ENCODE measurements at regions not wholly inside any gene's neighbourhood (a gene's known extent, or its start where the extent isn't known, plus 50 kb on each side); places are given as distances from the start of the nearest gene placed in this dataset.

DNA sequence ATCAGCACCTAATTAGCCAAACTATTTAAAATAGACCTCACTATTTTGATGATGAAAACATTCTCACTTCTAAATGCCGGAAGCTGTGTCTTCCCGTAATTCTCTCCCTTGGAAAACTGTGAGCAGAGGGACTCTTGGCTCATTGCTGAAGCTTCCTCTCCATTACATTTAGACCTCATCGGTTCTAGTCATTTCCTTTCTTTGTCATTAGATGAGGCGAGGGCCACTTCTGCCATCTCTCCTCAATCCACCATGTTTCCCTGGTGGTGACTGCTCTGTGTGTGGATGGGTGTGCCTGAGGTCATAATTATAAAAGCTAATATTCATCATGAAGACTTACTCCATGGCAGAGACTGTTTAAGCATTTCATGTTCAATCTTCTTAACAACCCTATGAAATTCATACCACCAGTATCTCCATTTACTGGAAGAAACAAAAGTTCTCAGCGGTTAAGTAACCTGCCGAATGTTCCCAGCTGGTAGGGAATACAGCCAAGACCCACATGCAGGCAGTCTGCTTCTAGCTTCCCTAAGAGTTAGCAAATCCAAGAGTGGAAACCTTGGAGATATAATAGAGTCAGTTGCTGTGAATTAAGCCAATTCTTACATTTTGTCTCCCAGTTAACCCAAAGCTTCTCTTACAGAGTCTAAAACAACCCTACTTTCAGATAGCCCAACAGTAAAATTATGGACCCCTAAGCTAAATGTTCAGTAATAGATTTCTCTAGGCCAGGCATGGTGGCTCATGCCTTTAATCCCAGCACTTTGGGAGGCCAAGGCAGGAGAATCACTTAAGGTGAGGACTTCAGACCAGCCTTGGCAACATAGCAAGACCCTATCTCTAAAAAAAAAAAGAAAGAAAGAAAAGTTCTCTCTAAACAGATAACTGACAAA lies 156.2 kb downstream of the ZBTB18 start:
- Histone ChIP-seq H3K4me1 (peaks cover 0 to 14% (median 4%) of the 10 kb centered on the region in 3 donors), H3K9me3 (no peaks in the 10 kb centered on the region), H3K36me3 (no peaks in the 10 kb centered on the region), H3K4me3 (no peak overlapping the region), H3K27me3 (no peaks in the 10 kb centered on the region), H3K27ac (peak overlapping the region in 1 of 4 donors; percentile 46)
- no peak for ATAC-seq
- 71 to 86% methylated on average over 6 of the region's 6 CpGs for WGBS, 2 donors (ENCODE audit: low coverage in 1 of 2)
- TF ChIP-seq EP300 (IDR thresholded peaks at IDR 0.05) (no peak), CTCF (IDR thresholded peaks at IDR 0.05) (no peak)

DNA sequence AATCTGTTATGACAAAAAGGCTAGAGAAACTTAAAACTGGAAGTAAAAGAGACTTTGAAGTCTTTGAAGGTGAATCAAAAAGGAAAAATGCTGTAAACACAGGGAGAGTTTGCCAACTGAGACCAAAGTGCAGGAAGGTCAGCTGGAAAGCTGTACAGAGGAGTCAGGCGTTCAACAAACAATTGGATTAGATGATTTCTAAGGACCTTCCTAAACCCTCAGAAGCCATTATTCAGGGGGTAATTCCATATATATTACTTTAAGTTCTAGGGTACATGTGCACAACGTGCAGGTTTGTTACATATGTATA lies 156.8 kb downstream of the ZBTB18 start:
- no peaks in the 10 kb centered on the region for H3K36me3 ChIP-seq
- H3K27me3 ChIP-seq, result no peaks in the 10 kb centered on the region
- ATAC-seq, result no peak
- H3K4me3 ChIP-seq, result no peak overlapping the region
- no peak for TF ChIP-seq EP300 (IDR thresholded peaks at IDR 0.05)
- TF ChIP-seq POLR2A (IDR thresholded peaks at IDR 0.05), result no peak
- no peak for TF ChIP-seq CTCF (IDR thresholded peaks at IDR 0.05)
- TF ChIP-seq POLR2AphosphoS5 (IDR thresholded peaks at IDR 0.05), result no peak
- H3K27ac ChIP-seq, result no peak overlapping the region
- 69 to 93% methylated on average over 2 of the region's 2 CpGs for WGBS, 2 donors (ENCODE audit: low coverage in 1 of 2)
- no peaks in the 10 kb centered on the region for H3K9me3 ChIP-seq
- H3K4me1 ChIP-seq, result peaks cover 0 to 20% (median 4%) of the 10 kb centered on the region in 3 donors

DNA sequence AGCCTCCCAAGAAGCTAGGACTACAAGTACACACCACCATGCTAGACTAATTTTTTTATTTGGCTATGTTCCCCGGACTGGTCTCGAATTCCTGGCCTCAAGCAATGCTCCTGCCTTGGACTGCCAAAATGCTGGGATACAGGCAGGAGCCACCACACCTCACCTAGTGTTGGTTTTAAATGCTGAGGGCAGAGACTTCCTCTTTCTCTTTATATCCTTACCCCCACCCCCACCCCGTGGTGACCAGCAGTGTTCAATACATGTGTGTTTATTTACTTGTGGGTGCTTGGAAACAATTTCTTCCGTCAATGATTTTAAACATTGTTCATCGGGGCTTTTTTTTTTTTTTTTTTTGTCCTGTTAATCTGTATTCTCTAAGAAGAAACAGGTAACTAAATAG lies 158.9 kb downstream of the ZBTB18 start:
- Histone ChIP-seq H3K27me3 (no peaks in the 10 kb centered on the region), H3K9me3 (no peaks in the 10 kb centered on the region), H3K36me3 (no peaks in the 10 kb centered on the region), H3K4me3 (no peak overlapping the region), H3K4me1 (peaks cover 0 to 41% (median 4%) of the 10 kb centered on the region in 3 donors), H3K27ac (no peak overlapping the region)
- no peak for ATAC-seq
- 59 to 64% methylated on average over 4 to 5 of the region's 5 CpGs for WGBS, 2 donors (ENCODE audit: low coverage in 1 of 2)
- TF ChIP-seq POLR2A (IDR thresholded peaks at IDR 0.05) (no peak), EP300 (IDR thresholded peaks at IDR 0.05) (no peak), CTCF (IDR thresholded peaks at IDR 0.05) (no peak), POLR2AphosphoS5 (IDR thresholded peaks at IDR 0.05) (no peak)

DNA sequence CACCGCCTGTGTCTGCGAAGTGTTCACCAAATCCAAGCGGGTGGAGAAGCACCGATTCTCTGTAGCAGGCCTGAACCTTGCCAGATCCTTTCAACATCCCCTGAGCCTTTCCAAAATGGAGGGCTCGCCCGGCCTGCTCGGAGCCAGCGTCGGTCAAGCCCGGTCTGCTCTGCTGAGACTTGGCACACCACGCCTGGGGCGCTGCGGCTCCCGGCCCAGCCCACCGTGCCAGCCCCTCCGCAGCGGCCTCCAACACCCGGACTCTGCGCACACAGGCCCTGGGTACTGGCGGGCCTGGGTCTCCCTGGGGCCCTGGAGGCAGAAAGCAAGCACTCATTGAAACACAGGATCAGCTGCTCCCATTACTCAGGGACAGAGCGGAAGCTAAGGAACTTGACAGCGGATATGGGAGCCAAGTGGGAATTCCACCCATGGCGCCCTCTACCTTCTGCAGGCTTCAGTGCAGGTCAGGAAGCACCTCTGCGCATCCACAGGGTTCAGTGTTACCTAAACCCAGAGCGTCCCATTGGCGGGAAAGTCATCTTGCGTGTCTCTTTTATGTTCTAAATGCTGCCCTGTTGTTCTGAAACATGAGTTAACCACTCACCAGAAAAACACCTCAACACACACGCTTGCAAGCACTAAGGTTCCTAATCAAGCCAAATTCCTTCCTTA lies 159.9 kb downstream of the ZBTB18 start:
- no peaks in the 10 kb centered on the region for H3K9me3 ChIP-seq
- no peak overlapping the region for H3K4me3 ChIP-seq
- peaks cover 0 to 41% (median 4%) of the 10 kb centered on the region in 3 donors for H3K4me1 ChIP-seq
- no peak for TF ChIP-seq POLR2AphosphoS5 (IDR thresholded peaks at IDR 0.05)
- peak in 1 of 4 experiments; percentile 36 for TF ChIP-seq CTCF (IDR thresholded peaks at IDR 0.05)
- no peaks in the 10 kb centered on the region for H3K36me3 ChIP-seq
- peak; percentile 20 for ATAC-seq
- WGBS, 2 donors (ENCODE audit: low coverage in 1 of 2), result 52 to 94% methylated on average over 2 to 6 of the region's 28 CpGs
- H3K27ac ChIP-seq, result no peak overlapping the region
- no peaks in the 10 kb centered on the region for H3K27me3 ChIP-seq

- Histone ChIP-seq H3K27me3 (no peaks in the 10 kb centered on the region), H3K4me1 (peaks cover 0 to 41% (median 4%) of the 10 kb centered on the region in 3 donors), H3K36me3 (no peaks in the 10 kb centered on the region), H3K9me3 (no peaks in the 10 kb centered on the region), H3K4me3 (no peak overlapping the region), H3K27ac (no peak overlapping the region)
- TF ChIP-seq CTCF (IDR thresholded peaks at IDR 0.05) (no peak), POLR2AphosphoS5 (IDR thresholded peaks at IDR 0.05) (peak; percentile 71), POLR2A (IDR thresholded peaks at IDR 0.05) (no peak), EP300 (IDR thresholded peaks at IDR 0.05) (no peak)
- WGBS, 2 donors (ENCODE audit: low coverage in 1 of 2), result 43 to 60% methylated on average over 5 of the region's 5 CpGs
- ATAC-seq, result peak; percentile 68
These were observed 160.5 kb downstream of the ZBTB18 start for GRCh38 chr1:244211559-244211944.
